Subcutaneous abdominal adipose tissue (tissue), 5 donors: ENCODE measurements at regions not wholly inside any gene's neighbourhood (a gene's known extent, or its start where the extent isn't known, plus 50 kb on each side); places are given as distances from the start of the nearest gene placed in this dataset.

Experiments used
- H3K27ac ChIP-seq: one replicate; pipeline ENCODE4 v1.7.0; 2013; ENCODE audit warnings: low read depth, mild to moderate bottlenecking, inconsistent platforms, low read length, moderate library complexity
- H3K27me3 ChIP-seq, 5 donors: one replicate each; pipeline ENCODE4 v1.7.0; 2013; ENCODE audit warnings: low read length in 5 of 5, inconsistent platforms in 1 of 5; ENCODE audit not compliant: control insufficient read depth in 5 of 5, insufficient read depth in 4 of 5
- H3K36me3 ChIP-seq, 5 donors: one replicate each; pipeline ENCODE4 v1.7.0; 2013; ENCODE audit warnings: low read length in 5 of 5; ENCODE audit not compliant: control insufficient read depth in 5 of 5, insufficient read depth in 5 of 5
- H3K4me1 ChIP-seq, 5 donors: one replicate each; pipeline ENCODE4 v1.7.0; 2013; ENCODE audit warnings: low read length in 5 of 5, mild to moderate bottlenecking in 3 of 5, moderate library complexity in 1 of 5; ENCODE audit not compliant: control insufficient read depth in 5 of 5, insufficient read depth in 5 of 5
- H3K4me3 ChIP-seq, 5 donors: one replicate each; pipeline ENCODE4 v1.7.0; 2013; ENCODE audit warnings: low read length in 5 of 5, low read depth in 1 of 5
- H3K9ac ChIP-seq, 5 donors: one replicate each; pipeline ENCODE4 v1.7.0; 2013; ENCODE audit warnings: low read length in 5 of 5, mild to moderate bottlenecking in 4 of 5, moderate library complexity in 3 of 5
- H3K9me3 ChIP-seq, 5 donors: one replicate each; pipeline ENCODE4 v1.7.0; 2013; ENCODE audit warnings: low read length in 5 of 5; ENCODE audit not compliant: control insufficient read depth in 5 of 5
- donor health status: healthy.
- donor health status: healthy.
- donor health status: healthy.
- donor health status: healthy.
- donor health status: healthy.

- H3K4me1 ChIP-seq: peaks cover 0 to 2% (median 0%) of the 10 kb centered on the region in 5 donors
- no peak overlapping the region for H3K4me3 ChIP-seq
- no peak overlapping the region for H3K9ac ChIP-seq
- H3K27me3 ChIP-seq: no peaks in the 10 kb centered on the region
- H3K36me3 ChIP-seq: no peaks in the 10 kb centered on the region
- no peak overlapping the region for H3K27ac ChIP-seq
- peaks cover 0 to 5% (median 4%) of the 10 kb centered on the region in 5 donors for H3K9me3 ChIP-seq
Observed at GRCh38 chr9:80547613-80548012, 975.8 kb downstream of the TLE4 start.

GRCh38 chr9:80540387-80540786 lies 968.6 kb downstream of the TLE4 start:
- Histone ChIP-seq H3K27me3 (no peaks in the 10 kb centered on the region), H3K27ac (no peak overlapping the region), H3K9ac (no peak overlapping the region), H3K9me3 (peaks cover 0 to 7% (median 4%) of the 10 kb centered on the region in 5 donors), H3K36me3 (no peaks in the 10 kb centered on the region), H3K4me1 (no peaks in the 10 kb centered on the region), H3K4me3 (no peak overlapping the region)

GRCh38 chr9:80538976-80539375 lies 967.2 kb downstream of the TLE4 start:
- H3K9me3 ChIP-seq: peaks cover 0 to 2% (median 0%) of the 10 kb centered on the region in 5 donors
- H3K27me3 ChIP-seq: no peaks in the 10 kb centered on the region
- H3K36me3 ChIP-seq: no peaks in the 10 kb centered on the region
- H3K4me3 ChIP-seq: no peak overlapping the region
- no peak overlapping the region for H3K9ac ChIP-seq
- no peaks in the 10 kb centered on the region for H3K4me1 ChIP-seq
- no peak overlapping the region for H3K27ac ChIP-seq

GRCh38 chr9:80522465-80522864 lies 950.7 kb downstream of the TLE4 start:
- H3K36me3 ChIP-seq: no peaks in the 10 kb centered on the region
- no peak overlapping the region for H3K9ac ChIP-seq
- no peak overlapping the region for H3K4me3 ChIP-seq
- no peaks in the 10 kb centered on the region for H3K4me1 ChIP-seq
- no peaks in the 10 kb centered on the region for H3K27me3 ChIP-seq
- H3K9me3 ChIP-seq: peaks cover 0 to 5% (median 4%) of the 10 kb centered on the region in 5 donors
- no peak overlapping the region for H3K27ac ChIP-seq

- H3K27ac ChIP-seq: no peak overlapping the region
- no peaks in the 10 kb centered on the region for H3K36me3 ChIP-seq
- H3K9me3 ChIP-seq: peaks cover 0 to 5% (median 0%) of the 10 kb centered on the region in 5 donors
- H3K4me3 ChIP-seq: no peak overlapping the region
- H3K9ac ChIP-seq: no peak overlapping the region
- no peaks in the 10 kb centered on the region for H3K27me3 ChIP-seq
- H3K4me1 ChIP-seq: no peaks in the 10 kb centered on the region
Observed at GRCh38 chr9:80521151-80521550, 949.4 kb downstream of the TLE4 start.

GRCh38 chr9:80520231-80520630 lies 948.5 kb downstream of the TLE4 start:
- Histone ChIP-seq H3K9ac (no peak overlapping the region), H3K27me3 (no peaks in the 10 kb centered on the region), H3K4me3 (no peak overlapping the region), H3K27ac (no peak overlapping the region), H3K4me1 (no peaks in the 10 kb centered on the region), H3K9me3 (no peaks in the 10 kb centered on the region), H3K36me3 (no peaks in the 10 kb centered on the region)

GRCh38 chr9:80518441-80518840 lies 946.7 kb downstream of the TLE4 start:
- Histone ChIP-seq H3K36me3 (no peaks in the 10 kb centered on the region), H3K27ac (no peak overlapping the region), H3K27me3 (no peaks in the 10 kb centered on the region), H3K9me3 (no peaks in the 10 kb centered on the region), H3K4me1 (no peaks in the 10 kb centered on the region), H3K4me3 (no peak overlapping the region), H3K9ac (no peak overlapping the region)

GRCh38 chr9:80516679-80517078 lies 944.9 kb downstream of the TLE4 start:
- Histone ChIP-seq H3K9me3 (no peaks in the 10 kb centered on the region), H3K36me3 (no peaks in the 10 kb centered on the region), H3K4me3 (no peak overlapping the region), H3K27me3 (no peaks in the 10 kb centered on the region), H3K4me1 (no peaks in the 10 kb centered on the region), H3K9ac (no peak overlapping the region), H3K27ac (no peak overlapping the region)

GRCh38 chr9:80509358-80509757 lies 937.6 kb downstream of the TLE4 start:
- Histone ChIP-seq H3K9me3 (no peaks in the 10 kb centered on the region), H3K4me3 (no peak overlapping the region), H3K4me1 (peaks cover 0 to 5% (median 0%) of the 10 kb centered on the region in 5 donors), H3K27me3 (no peaks in the 10 kb centered on the region), H3K36me3 (no peaks in the 10 kb centered on the region), H3K9ac (no peak overlapping the region), H3K27ac (no peak overlapping the region)

- Histone ChIP-seq H3K27ac (no peak overlapping the region), H3K9me3 (no peaks in the 10 kb centered on the region), H3K27me3 (no peaks in the 10 kb centered on the region), H3K36me3 (no peaks in the 10 kb centered on the region), H3K4me3 (no peak overlapping the region), H3K4me1 (peaks cover 0 to 16% (median 11%) of the 10 kb centered on the region in 5 donors), H3K9ac (no peak overlapping the region)
Observed at GRCh38 chr9:80507611-80508010, 935.8 kb downstream of the TLE4 start.
